Stimulated activated CD4-positive, alpha-beta T cell treated with anti-CD3 and anti-CD28 coated beads, TNF-alpha, amount 100 ng/mL, for 24 hours (primary cell): ENCODE measurements at regions not wholly inside any gene's neighbourhood (a gene's known extent, or its start where the extent isn't known, plus 50 kb on each side); places are given as distances from the start of the nearest gene placed in this dataset.
"Not testable (repeated sequence)": the region's sequence is repeated elsewhere in the genome, so short reads cannot be mapped to it uniquely, and the experiment has no call there.

Source experiments
- DNase-seq, 3 experiments: peaks; one replicate each; pipeline ENCODE4 v3.0.0-alpha.2; 2020; ENCODE audit warnings: low read depth in 3 of 3

DNA sequence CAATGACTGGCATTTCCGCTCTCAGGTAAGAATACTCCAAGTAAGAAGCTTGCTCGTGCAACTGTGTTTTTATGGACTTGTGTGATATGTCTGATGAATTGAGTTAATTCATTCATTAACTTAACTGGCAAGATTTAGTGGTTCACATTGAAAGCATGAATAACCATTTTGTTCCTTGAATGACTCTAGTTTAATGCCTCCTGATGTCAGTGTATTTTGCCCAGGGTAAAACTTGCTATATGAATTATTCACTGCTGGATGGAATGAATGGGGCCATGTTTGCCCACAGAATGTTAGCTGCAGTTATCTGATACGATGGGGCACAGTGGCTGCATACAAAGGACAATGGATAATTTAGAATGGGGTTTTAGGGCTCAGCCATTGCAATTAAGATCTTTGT is 124.1 kb downstream of the ZNF365 start:
- no peak for DNase-seq

GRCh38 chr10:62500116-62500515 is 125.9 kb downstream of the ZNF365 start:
- not testable (repeated sequence) for DNase-seq

DNA sequence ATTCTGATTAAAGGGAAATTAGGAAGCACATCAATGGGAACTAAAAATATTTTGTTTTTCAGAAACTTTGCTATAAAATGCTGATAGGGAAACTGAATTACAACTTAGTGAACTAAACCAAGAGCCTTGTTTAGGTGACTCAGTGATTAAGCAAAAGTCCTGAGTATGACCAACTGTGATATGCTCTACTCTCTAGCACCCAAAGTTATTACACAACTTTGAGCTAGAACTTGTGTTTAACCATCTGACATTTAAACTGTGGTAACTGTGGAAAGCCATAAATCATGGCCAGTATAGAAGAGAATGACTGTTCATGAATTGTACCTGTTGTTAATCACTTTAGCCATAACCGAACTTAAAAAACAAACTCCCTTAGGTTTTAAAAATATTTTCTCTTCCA is 127.4 kb downstream of the ZNF365 start:
- DNase-seq: no peak

DNA sequence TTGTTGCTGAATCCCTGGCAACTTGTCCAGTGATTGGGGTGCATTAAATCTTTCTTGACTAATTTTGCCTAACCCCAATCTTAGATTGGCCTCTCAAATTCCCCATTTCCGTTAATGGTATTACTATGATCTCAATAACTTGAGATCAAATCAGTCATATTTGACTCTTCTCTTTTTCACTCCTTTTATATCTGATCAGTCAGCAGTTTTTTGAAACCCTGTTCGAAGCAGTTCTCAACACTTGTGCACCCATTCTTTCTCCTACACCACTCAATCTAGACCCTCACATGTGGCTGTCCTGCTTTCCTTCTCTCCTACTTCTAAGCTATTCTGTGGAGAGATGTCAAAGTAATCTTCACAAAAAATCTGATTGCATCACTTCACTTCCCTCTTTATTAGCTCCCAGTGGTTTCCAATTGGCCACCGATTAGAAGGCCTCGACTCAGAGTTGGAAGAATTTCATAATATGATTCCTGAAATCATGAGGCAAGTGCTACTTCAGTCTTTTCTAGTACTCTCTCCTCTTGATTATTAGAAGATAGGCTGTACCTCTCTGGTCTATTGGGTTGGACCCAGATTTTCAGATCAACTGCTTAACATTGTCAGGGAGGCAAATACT is 128.9 kb downstream of the ZNF365 start:
- no peak for DNase-seq

DNA sequence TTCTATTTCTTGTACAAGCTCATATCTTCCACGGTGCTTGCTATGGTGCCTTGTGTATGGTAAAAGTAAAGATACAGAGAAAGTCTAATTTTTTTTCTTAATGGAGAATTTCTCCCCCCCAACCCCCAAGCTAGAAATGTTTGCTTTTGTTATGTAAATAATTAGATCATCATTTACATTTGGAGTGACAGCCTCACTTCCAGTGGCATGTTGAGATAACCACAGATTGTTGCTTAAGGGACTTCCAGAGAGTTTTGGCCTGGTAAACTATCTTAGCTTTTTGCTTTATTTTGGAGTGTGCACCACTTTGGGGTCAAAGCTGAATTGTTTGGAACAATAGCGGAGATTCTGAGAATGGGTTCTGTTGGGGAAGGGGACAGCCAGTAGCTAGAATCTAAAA is 129.7 kb downstream of the ZNF365 start:
- DNase-seq: no peak

DNA sequence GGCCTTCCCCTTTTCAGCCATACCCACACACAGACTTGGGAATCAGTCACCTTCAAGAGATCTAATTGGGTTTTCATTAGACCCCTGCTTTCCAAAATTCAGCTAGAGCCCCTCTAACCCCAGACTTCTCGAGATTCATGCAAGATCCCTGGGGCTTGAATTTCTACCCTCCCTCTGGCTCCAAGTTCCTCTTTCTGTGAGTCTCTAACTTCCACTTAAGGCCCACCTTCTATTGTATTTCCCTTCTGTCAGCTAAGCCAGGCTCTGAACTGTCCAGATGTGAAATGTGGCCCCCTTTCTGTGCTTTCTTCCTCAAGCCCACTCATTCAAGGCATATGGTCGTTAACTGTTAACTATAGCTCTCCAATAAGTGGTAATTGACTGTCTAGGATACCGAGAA is 132.2 kb downstream of the ZNF365 start:
- no peak for DNase-seq

DNA sequence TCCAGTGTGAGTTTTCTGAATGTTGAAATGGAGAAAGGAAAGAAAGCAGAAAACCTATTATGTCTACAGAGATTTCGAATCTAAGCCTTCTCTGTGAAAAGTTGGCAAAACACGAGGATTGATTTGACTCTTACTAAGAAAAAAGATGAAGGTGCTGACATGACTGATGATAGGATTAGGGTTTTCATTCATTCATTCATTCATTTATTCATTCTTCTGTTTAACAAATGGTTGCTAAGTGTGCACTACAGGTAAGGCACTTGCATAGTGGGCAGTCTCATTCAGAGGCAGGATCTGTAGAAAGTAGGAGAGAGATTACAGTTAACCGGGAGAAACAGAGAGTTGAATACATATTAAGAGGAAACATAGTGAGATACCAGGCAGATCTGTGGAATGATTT is 137.1 kb downstream of the ZNF365 start:
- DNase-seq: no peak

DNA sequence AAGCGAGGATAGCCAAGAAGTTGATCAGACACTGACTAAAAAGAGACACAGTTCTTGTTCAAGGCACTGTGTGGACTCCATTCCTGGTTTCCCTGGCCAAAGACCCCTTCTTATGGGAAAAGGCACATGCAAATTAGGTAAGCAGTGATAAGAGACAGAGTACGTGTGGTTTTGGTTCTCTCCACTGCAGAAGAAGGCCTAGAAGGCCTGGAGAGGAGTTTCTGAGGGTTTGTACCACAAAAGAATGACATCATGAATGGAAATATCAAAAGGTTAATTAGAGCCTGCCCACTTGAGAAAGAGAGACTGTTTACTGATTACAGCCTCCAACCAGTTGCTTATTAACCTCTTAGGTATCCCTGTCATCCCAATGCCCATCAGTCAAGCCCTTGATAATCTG is 137.5 kb downstream of the ZNF365 start:
- no peak for DNase-seq

DNA sequence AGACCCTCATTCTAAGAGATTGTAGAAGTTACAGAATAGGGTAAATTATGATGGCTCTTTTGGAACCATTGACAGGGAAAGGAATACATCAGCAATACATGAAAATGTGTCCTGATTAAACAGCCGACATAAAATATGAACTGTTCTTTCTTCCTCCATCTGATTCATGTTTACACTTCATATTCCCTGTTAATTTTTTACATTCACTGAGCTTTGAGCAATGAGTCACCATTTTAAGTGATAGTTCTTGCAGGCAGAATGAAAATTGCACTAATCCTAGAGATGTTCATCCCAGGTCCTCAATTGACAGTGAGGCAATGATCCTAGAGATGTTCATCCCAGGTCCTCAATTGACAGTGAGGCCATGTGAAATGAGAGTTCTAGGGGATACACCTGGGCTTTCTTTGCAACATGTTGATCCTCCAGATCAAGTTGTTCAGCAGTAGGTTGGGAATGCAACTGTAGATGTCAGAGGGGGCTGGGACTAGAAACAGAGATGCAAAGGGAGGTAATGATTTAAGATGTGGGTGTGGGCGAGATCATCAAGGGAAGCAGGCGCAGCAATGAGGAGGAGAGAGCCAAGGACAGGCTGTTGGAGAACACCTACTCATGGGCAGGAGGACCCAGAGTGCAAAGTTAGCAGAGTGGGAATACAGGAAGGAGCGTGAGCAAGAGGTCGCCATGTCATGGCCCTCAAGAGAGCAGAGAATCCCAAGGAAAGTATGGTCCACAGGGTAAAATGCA is 138.7 kb downstream of the ZNF365 start:
- no peak for DNase-seq

- no peak for DNase-seq
Measured at GRCh38 chr10:62514079-62514693, 140.0 kb downstream of the ZNF365 start.

DNA sequence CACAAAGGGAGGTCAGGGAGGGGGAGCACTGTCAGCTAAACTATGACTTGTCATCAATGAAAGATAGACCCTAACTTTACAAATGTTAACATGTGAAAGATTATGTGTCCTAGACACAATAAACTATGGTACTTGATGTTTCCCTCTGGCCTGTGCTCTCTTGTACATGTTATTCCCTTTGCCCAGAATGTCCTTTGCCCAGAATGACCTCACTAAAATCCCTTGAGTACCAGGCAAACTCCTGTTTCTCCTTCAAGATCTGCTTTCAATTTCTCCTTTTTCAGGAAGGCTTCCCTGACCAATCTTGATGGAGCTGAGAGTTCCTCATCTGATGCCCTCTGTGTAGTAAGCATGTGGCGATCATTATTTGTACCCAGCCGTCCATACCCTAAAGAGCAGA is 143.1 kb downstream of the ZNF365 start:
- no peak for DNase-seq

- no peak for DNase-seq
Measured at GRCh38 chr10:62527019-62527827, 153.1 kb downstream of the ZNF365 start.

GRCh38 chr10:62528441-62528840 is 154.3 kb downstream of the ZNF365 start:
- DNase-seq: no peak

GRCh38 chr10:62529396-62529795 is 155.2 kb downstream of the ZNF365 start:
- DNase-seq: no peak

GRCh38 chr10:62534031-62534430 is 159.9 kb downstream of the ZNF365 start:
- DNase-seq: no peak

GRCh38 chr10:62538606-62539005 is 164.4 kb downstream of the ZNF365 start:
- no peak for DNase-seq

DNA sequence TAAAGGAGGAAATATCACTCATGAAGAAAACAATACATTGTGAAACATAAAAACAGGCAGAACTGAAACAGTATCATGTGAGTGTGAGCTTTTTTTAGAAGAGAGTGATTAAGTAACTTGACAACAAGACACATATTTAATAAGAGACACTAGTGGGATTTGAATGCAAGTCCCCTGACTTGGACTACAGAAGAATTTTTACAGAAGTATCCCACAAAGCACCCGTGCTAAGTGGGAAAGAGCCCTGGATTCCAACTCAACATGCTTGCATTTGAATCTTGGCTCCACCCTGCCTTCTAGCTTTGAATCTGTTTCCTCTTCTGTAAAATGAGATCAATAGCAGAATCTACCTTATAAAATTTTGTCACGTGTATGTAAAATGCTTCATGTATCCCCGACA is 166.2 kb downstream of the ZNF365 start:
- DNase-seq: no peak

DNA sequence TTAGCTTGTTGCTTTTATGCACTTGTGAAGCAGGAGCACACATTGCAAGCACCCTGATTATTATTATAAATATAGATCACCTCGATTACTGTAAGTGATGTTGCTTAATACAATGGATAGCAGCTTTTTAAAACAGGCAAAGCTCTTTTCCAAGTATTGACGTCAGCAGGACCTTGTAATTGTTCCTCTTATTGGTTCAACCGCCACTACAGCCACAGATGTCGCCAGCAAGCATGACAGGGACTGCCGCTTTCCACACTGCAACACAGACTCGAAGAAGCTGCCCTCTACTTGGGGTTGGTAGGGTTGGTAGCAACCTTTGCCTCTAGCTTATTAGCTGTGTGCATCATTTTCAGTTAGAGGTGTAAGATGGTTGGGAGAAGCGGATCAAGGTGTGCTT is 167.6 kb downstream of the ZNF365 start:
- DNase-seq: no peak

DNA sequence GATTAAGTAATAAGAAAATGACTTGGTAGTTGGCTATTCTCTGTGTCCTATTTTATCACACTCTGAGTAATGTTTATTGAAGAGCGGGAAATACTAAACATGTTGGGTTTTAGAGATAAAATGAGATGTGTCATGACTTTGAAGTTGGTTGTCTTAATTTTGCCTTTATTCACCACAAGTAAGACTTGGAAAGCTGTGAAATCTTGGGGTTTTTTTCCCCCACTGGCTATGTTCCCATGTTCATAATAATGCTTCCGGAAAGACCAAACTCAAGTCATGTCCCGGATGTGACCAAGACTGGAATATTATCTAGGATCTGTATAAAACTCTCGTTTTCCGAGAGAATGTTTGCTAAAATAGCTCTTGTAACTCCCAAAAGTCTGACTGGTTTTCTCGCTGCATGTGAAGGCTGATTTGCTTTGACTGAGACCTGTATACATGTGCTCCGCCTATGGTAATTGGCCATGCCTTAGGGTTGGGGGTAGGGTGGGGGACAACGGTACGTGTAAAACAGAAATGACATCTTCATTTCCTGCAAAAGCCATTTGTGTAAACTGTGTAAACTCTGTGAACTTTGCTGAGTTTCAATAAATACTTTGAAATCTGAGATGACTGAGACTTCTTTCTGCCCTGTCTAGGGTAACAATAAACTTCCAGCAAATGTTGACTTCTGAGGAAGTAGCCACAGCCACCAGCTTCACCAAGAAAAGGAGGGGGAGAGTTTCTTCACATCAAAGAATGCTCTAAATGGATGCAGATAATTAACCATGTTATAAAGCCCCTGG is 169.6 kb downstream of the ZNF365 start:
- DNase-seq: no peak

DNA sequence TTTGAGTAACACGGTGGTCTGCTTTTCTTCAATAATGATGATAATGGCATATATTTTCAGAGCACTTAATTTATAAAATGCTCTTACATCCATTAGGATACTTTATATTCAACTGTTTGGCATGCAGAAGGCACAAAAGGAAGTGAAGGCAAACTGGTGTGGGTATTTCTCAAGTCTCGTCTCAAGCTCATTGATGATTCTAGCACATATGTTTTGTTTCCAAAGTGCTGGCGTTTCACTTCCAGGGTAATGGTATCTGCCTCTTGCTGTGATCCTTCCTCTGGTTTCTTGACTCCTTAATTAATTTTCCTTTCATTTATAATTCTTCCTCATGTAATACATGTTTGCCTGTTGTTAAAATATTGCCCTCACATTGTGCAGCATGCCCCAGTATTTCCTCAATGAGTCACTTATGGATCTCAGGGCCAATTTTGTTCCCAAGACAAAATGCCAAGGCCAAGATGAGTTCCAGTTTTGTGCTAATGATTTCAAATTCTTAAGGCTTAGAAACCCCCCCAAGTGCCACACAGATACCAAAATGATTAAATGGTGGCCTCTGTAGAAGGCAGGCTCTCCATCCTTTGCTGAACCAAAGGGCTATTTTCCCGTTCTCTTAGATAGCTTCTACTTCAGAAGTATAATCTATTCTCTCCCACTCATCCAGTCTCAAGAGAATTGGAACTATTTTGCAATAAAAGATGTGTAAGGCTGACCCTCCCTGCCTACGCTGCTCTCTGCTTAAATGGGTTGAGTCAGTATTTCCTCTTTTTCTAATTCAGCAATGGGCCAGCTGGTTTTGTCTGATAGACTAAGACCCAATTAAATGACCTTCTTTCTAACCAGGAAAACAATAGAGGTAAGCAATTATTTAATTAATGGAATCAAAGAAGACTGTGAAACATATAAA is 171.2 kb downstream of the ZNF365 start:
- no peak for DNase-seq

- DNase-seq: no peak
Measured at GRCh38 chr10:62548686-62549085, 174.5 kb downstream of the ZNF365 start.
